A549 (cell line): ENCODE measurements at regions not wholly inside any gene's neighbourhood (a gene's known extent, or its start where the extent isn't known, plus 50 kb on each side); places are given as distances from the start of the nearest gene placed in this dataset.

ENCODE experiments used
- CEBPB ChIP-seq, 2 experiments: fragments of >200 bp in 1 of 2; sonication (Bioruptor Twin) in 1 of 2; formaldehyde crosslinking in 1 of 2; IDR thresholded peaks; 2 replicates each; pipeline ENCODE4 v1.6.1; 2012 to 2016
- JUNB ChIP-seq: fragments of >200 bp; sonication (Bioruptor Twin); formaldehyde crosslinking; IDR thresholded peaks from 2 replicates; pipeline ENCODE4 v1.6.1; 2016
- NR3C1 ChIP-seq: fragments of >200 bp; sonication (Bioruptor Twin); formaldehyde crosslinking; IDR thresholded peaks from 3 replicates; pipeline ENCODE4 v1.6.1; 2017
- POLR2A ChIP-seq: IDR thresholded peaks from 2 replicates; pipeline ENCODE4 v1.6.1; 2012; ENCODE audit warnings: mild to moderate bottlenecking, low read length
- TF ChIP-seq, protein P1 (sequence below): fragments of >200 bp; sonication (Bioruptor Twin); formaldehyde crosslinking; IDR thresholded peaks from 3 replicates; pipeline ENCODE4 v1.5.1; 2016

DNA sequence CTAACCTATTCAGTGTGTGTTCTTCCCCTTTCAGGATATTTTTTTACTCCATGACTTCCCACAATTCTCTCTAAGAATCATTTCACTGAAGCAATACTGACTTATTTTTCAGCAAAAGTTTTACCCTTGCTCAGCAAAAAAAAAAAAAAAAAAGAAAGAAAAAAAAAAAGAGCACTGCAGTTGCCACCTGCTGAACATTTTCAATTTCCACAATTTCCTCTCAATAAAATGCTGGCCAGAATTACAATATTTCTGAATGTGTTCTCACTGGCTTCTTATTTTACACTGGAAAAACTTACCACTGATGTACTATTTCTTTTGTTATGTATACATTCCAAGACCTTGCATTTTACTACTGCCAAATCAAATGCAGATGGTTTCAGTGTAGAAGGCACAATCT, 210.4 kb downstream of the PAPSS1 start:
- TF ChIP-seq, protein P1, sequence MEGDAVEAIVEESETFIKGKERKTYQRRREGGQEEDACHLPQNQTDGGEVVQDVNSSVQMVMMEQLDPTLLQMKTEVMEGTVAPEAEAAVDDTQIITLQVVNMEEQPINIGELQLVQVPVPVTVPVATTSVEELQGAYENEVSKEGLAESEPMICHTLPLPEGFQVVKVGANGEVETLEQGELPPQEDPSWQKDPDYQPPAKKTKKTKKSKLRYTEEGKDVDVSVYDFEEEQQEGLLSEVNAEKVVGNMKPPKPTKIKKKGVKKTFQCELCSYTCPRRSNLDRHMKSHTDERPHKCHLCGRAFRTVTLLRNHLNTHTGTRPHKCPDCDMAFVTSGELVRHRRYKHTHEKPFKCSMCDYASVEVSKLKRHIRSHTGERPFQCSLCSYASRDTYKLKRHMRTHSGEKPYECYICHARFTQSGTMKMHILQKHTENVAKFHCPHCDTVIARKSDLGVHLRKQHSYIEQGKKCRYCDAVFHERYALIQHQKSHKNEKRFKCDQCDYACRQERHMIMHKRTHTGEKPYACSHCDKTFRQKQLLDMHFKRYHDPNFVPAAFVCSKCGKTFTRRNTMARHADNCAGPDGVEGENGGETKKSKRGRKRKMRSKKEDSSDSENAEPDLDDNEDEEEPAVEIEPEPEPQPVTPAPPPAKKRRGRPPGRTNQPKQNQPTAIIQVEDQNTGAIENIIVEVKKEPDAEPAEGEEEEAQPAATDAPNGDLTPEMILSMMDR, result no peak
- TF ChIP-seq JUNB (no peak), NR3C1 (no peak), POLR2A (no peak), CEBPB (IDR thresholded peaks at IDR 0.05) (no peak)
